Left ventricle myocardium inferior (tissue), 1 donor: ENCODE measurements at regions not wholly inside any gene's neighbourhood (a gene's known extent, or its start where the extent isn't known, plus 50 kb on each side); places are given as distances from the start of the nearest gene placed in this dataset.

Experiments
- DNase-seq: peaks from one replicate; pipeline ENCODE4 v3.0.0-alpha.2; 2020
- H3K27ac ChIP-seq: fragments of 200-600 bp; replicated peaks from 2 replicates; pipeline ENCODE4 v1.8.0; 2021
- H3K27me3 ChIP-seq: fragments of 200-600 bp; 2 replicates; pipeline ENCODE4 v1.8.0; 2021; ENCODE audit warnings: low read depth
- H3K36me3 ChIP-seq: fragments of 200-600 bp; 2 replicates; pipeline ENCODE4 v1.8.0; 2021
- H3K4me1 ChIP-seq: fragments of 200-600 bp; 2 replicates; pipeline ENCODE4 v1.8.0; 2021
- H3K4me3 ChIP-seq: fragments of 200-600 bp; 2 replicates; pipeline ENCODE4 v1.8.0; 2021; ENCODE audit warnings: mild to moderate bottlenecking, moderate library complexity
- H3K9me3 ChIP-seq: fragments of 200-600 bp; replicated peaks from 2 replicates; pipeline ENCODE4 v1.8.0; 2021
- intact Hi-C: fragments of 100-400 bp; cut with micrococcal nuclease; formaldehyde crosslinking; loops from one replicate; pipeline ENCODE4 v1.11.0; 2022
- TF ChIP-seq, protein P1 (sequence below): fragments of 200-600 bp; IDR thresholded peaks from 2 replicates; pipeline ENCODE4 v1.8.0; 2021; ENCODE audit warnings: antibody characterized with exemption, mild to moderate bottlenecking, borderline replicate concordance
- donor health status: DM: no; HTN: yes; CAD: no; lungs with severe emphysema.

DNA sequence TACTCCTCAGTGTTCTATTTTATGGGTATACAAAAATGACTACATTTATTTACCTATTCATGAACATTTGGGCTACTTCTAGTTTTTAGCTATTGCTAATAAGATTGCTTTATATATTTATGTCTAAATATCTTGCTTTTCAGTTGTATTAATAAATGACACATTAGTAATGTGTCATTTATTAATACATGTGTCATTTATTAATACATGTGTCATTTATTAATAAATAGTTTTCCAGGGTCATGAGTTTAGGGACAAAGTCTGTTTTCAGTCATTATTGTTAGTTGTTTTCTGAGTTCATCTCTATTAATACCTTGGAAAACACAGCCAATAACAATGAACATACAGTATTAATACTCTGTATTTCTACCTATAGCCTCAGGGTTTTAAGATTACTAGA, 1630.7 kb upstream of the IGFBP7 start:
- Histone ChIP-seq H3K27me3 (no peaks in the 10 kb centered on the region), H3K9me3 (no peaks in the 10 kb centered on the region), H3K4me1 (no peaks in the 10 kb centered on the region), H3K4me3 (no peak overlapping the region), H3K36me3 (no peaks in the 10 kb centered on the region), H3K27ac (no peak overlapping the region)
- intact Hi-C loops = no loop called here
- TF ChIP-seq, protein P1, sequence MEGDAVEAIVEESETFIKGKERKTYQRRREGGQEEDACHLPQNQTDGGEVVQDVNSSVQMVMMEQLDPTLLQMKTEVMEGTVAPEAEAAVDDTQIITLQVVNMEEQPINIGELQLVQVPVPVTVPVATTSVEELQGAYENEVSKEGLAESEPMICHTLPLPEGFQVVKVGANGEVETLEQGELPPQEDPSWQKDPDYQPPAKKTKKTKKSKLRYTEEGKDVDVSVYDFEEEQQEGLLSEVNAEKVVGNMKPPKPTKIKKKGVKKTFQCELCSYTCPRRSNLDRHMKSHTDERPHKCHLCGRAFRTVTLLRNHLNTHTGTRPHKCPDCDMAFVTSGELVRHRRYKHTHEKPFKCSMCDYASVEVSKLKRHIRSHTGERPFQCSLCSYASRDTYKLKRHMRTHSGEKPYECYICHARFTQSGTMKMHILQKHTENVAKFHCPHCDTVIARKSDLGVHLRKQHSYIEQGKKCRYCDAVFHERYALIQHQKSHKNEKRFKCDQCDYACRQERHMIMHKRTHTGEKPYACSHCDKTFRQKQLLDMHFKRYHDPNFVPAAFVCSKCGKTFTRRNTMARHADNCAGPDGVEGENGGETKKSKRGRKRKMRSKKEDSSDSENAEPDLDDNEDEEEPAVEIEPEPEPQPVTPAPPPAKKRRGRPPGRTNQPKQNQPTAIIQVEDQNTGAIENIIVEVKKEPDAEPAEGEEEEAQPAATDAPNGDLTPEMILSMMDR = no peak
- DNase-seq = no peak

GRCh38 chr4:58739275-58739674, 1629.1 kb upstream of the IGFBP7 start:
- intact Hi-C loops = no loop called here
- Histone ChIP-seq H3K9me3 (no peaks in the 10 kb centered on the region), H3K36me3 (no peaks in the 10 kb centered on the region), H3K27me3 (no peaks in the 10 kb centered on the region), H3K4me1 (no peaks in the 10 kb centered on the region), H3K4me3 (no peak overlapping the region), H3K27ac (no peak overlapping the region)
- no peak for DNase-seq
- TF ChIP-seq, protein P1 = no peak

- intact Hi-C loops = no loop called here
- Histone ChIP-seq H3K9me3 (no peaks in the 10 kb centered on the region), H3K27me3 (no peaks in the 10 kb centered on the region), H3K4me1 (no peaks in the 10 kb centered on the region), H3K27ac (no peak overlapping the region), H3K36me3 (no peaks in the 10 kb centered on the region), H3K4me3 (no peak overlapping the region)
- TF ChIP-seq, protein P1 = no peak
- no peak for DNase-seq
These were observed 1628.2 kb upstream of the IGFBP7 start for GRCh38 chr4:58738375-58738774.

DNA sequence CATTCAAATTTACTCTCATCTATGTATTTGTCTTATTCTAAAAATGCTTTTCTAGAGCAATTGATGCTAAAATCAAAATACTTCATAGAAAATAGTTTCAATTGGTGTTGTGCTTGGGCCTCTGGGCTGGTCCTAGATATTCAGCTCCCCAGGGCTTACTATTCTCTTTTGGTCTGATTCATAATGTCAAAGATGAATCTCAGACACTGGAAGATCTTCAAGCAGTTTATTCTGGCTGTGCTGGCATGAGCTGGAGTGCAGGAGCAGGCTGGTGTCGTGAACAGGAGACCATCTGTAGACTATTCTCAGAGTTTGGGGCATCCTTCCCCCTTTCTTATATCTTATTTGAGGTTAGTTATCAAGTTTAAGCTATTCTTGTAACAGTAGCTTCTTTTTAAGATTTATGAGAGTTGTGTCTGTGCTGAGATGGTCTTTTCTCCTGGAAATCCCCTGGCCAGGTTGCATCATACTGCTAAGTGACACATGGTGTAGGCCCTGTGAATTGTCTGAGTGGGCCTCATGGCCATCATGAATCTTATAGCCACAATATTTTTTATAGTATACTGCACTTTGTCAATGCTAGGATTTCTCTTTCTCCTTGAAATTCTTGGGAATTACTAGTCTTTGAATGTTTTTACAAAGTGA, 1624.0 kb upstream of the IGFBP7 start:
- no peaks in the 10 kb centered on the region for H3K4me1 ChIP-seq
- no peak overlapping the region for H3K27ac ChIP-seq
- H3K9me3 ChIP-seq = no peaks in the 10 kb centered on the region
- intact Hi-C loops = no loop called here
- H3K27me3 ChIP-seq = no peaks in the 10 kb centered on the region
- TF ChIP-seq, protein P1 = no peak
- DNase-seq = no peak
- H3K4me3 ChIP-seq = no peak overlapping the region
- H3K36me3 ChIP-seq = no peaks in the 10 kb centered on the region

- Histone ChIP-seq H3K27me3 (no peaks in the 10 kb centered on the region), H3K36me3 (no peaks in the 10 kb centered on the region), H3K4me1 (no peaks in the 10 kb centered on the region), H3K4me3 (no peak overlapping the region), H3K27ac (no peak overlapping the region), H3K9me3 (no peaks in the 10 kb centered on the region)
- TF ChIP-seq, protein P1 = no peak
- intact Hi-C loops = no loop called here
- DNase-seq = no peak
These were observed 1622.8 kb upstream of the IGFBP7 start for GRCh38 chr4:58732973-58733372.
